MCF 10A (cell line): ENCODE measurements at regions not wholly inside any gene's neighbourhood (a gene's known extent, or its start where the extent isn't known, plus 50 kb on each side); places are given as distances from the start of the nearest gene placed in this dataset.
"Not testable (repeated sequence)": the region's sequence is repeated elsewhere in the genome, so short reads cannot be mapped to it uniquely, and the experiment has no call there.

Source experiments
- BruUV-seq: library from RNA; stranded (reverse); fragments of 400-500 nt; replicated peaks from 2 replicates; lab custom pipeline; 2021; lab: Mats Ljungman, UMichigan
- CTCF ChIA-PET: fragments of 300-600 bp; sonication (Branson Sonifier 250); formaldehyde crosslinking; extraction: SDS; loops from one replicate; lab custom pipeline; 2021; ENCODE audit warnings: antibody characterized with exemption, inconsistent platforms; lab: Yijun Ruan, JAX
- POLR2A ChIA-PET: fragments of 300-600, 350-650 bp; sonication (Branson Sonifier 250); formaldehyde crosslinking; extraction: SDS; loops from one replicate; lab custom pipeline; 2020; ENCODE audit warnings: antibody characterized with exemption, inconsistent platforms; lab: Yijun Ruan, JAX
- DNase-seq: peaks from one replicate; pipeline ENCODE4 v3.0.0-alpha.2; 2018; ENCODE audit not compliant: unreplicated experiment
- H3K27ac Mint-ChIP-seq: one replicate; pipeline ENCODE4 v1.8.0; 2022; ENCODE audit warnings: mild to moderate bottlenecking, low read depth, mixed read lengths; ENCODE audit not compliant: unreplicated experiment
- H3K27me3 Mint-ChIP-seq: one replicate; pipeline ENCODE4 v1.8.0; 2022; ENCODE audit warnings: mixed read lengths; ENCODE audit not compliant: insufficient read depth, unreplicated experiment
- H3K36me3 Mint-ChIP-seq: one replicate; pipeline ENCODE4 v1.8.0; 2022; ENCODE audit warnings: mild to moderate bottlenecking, moderate library complexity, mixed read lengths; ENCODE audit not compliant: insufficient read depth, unreplicated experiment
- H3K4me1 Mint-ChIP-seq: one replicate; pipeline ENCODE4 v1.8.0; 2022; ENCODE audit warnings: mixed read lengths; ENCODE audit not compliant: insufficient read depth, unreplicated experiment
- H3K4me3 Mint-ChIP-seq: one replicate; pipeline ENCODE4 v1.8.0; 2022; ENCODE audit warnings: mild to moderate bottlenecking, moderate library complexity, mixed read lengths; ENCODE audit not compliant: unreplicated experiment
- H3K9me3 Mint-ChIP-seq: one replicate; pipeline ENCODE4 v1.8.0; 2022; ENCODE audit warnings: mixed read lengths; ENCODE audit not compliant: unreplicated experiment
- intact Hi-C: fragments of 100-400 bp; cut with micrococcal nuclease; formaldehyde crosslinking; loops from 2 replicates; pipeline ENCODE4 v1.14.1; 2022
- TF ChIP-seq, protein P1 (sequence below): fragments of 200-600 bp; IDR thresholded peaks from one replicate; pipeline ENCODE4 v1.8.0; 2022; ENCODE audit warnings: antibody characterized with exemption, mild to moderate bottlenecking; ENCODE audit not compliant: unreplicated experiment

GRCh38 chr10:30701451-30702173 is 72.1 kb upstream of the LYZL2 start:
- TF ChIP-seq, protein P1, sequence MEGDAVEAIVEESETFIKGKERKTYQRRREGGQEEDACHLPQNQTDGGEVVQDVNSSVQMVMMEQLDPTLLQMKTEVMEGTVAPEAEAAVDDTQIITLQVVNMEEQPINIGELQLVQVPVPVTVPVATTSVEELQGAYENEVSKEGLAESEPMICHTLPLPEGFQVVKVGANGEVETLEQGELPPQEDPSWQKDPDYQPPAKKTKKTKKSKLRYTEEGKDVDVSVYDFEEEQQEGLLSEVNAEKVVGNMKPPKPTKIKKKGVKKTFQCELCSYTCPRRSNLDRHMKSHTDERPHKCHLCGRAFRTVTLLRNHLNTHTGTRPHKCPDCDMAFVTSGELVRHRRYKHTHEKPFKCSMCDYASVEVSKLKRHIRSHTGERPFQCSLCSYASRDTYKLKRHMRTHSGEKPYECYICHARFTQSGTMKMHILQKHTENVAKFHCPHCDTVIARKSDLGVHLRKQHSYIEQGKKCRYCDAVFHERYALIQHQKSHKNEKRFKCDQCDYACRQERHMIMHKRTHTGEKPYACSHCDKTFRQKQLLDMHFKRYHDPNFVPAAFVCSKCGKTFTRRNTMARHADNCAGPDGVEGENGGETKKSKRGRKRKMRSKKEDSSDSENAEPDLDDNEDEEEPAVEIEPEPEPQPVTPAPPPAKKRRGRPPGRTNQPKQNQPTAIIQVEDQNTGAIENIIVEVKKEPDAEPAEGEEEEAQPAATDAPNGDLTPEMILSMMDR = no peak
- Mint-ChIP-seq H3K27me3 (no peaks in the 10 kb centered on the region), H3K27ac (no peak overlapping the region), H3K36me3 (no peaks in the 10 kb centered on the region), H3K9me3 (no peaks in the 10 kb centered on the region), H3K4me3 (peak overlapping the region; percentile 19), H3K4me1 (peaks cover 5% of the 10 kb centered on the region)
- BruUV-seq = no TSS peak
- CTCF ChIA-PET = interaction anchor here (2.3 kb wide), 1 partner anchor 62 kb away, joined by 6 read pairs; no protein-coding TSS in a partner anchor
- peak; percentile 80 for DNase-seq
- intact Hi-C loops = no loop called here
- POLR2A ChIA-PET = interaction anchor here (0.6 kb wide), 1 partner anchor 347 kb away, joined by 3 read pairs; no protein-coding TSS in a partner anchor

- no peak for DNase-seq
- no peak overlapping the region for H3K4me3 Mint-ChIP-seq
Measured at GRCh38 chr10:30697806-30698205, 68.3 kb upstream of the LYZL2 start.

GRCh38 chr10:30697221-30697620 is 67.7 kb upstream of the LYZL2 start:
- CTCF ChIA-PET = interaction anchor here (0.6 to 1.5 kb wide), 3 partner anchors 9 to 1118 kb away, joined by 3 to 5 read pairs (median 3); no protein-coding TSS in a partner anchor
- H3K4me3 Mint-ChIP-seq, H3K27me3 Mint-ChIP-seq, H3K9me3 Mint-ChIP-seq, BruUV-seq, DNase-seq, H3K36me3 Mint-ChIP-seq, POLR2A ChIA-PET, H3K27ac Mint-ChIP-seq, intact Hi-C loops: not testable (repeated sequence)
- H3K4me1 Mint-ChIP-seq = peaks cover 12% of the 10 kb centered on the region

More at GRCh38 chr10:30697806-30698205, 68.3 kb upstream of the LYZL2 start:
- POLR2A ChIA-PET = no interaction called here
- intact Hi-C loops = no loop called here
- Mint-ChIP-seq H3K27me3 (no peaks in the 10 kb centered on the region), H3K36me3 (no peaks in the 10 kb centered on the region), H3K9me3 (no peaks in the 10 kb centered on the region), H3K4me1 (peaks cover 12% of the 10 kb centered on the region), H3K27ac (no peak overlapping the region)
- no TSS peak for BruUV-seq
- CTCF ChIA-PET = interaction anchor here (0.7 to 1.5 kb wide), 4 partner anchors 10 to 1150 kb away, joined by 3 to 5 read pairs (median 4); no protein-coding TSS in a partner anchor
- TF ChIP-seq, protein P1 = no peak

- not testable (repeated sequence) for H3K4me3 Mint-ChIP-seq
- CTCF ChIA-PET = interaction anchor here (0.6 to 1.5 kb wide), 3 partner anchors 8 to 18 kb away, joined by 3 to 5 read pairs (median 3); no protein-coding TSS in a partner anchor
Measured at GRCh38 chr10:30696416-30697185, 67.0 kb upstream of the LYZL2 start.

GRCh38 chr10:30695481-30696236 is 66.1 kb upstream of the LYZL2 start:
- not testable (repeated sequence) for H3K36me3 Mint-ChIP-seq, H3K27me3 Mint-ChIP-seq, H3K4me1 Mint-ChIP-seq, H3K9me3 Mint-ChIP-seq, BruUV-seq
- intact Hi-C loops = loop anchor here (1.0 kb wide), 1 partner anchor 8 kb away; no protein-coding TSS in a partner anchor
- Mint-ChIP-seq H3K4me3 (peak overlapping the region; percentile 36), H3K27ac (peak overlapping the region; percentile 67)
- ChIA-PET POLR2A (interaction anchor here (0.6 kb wide), 1 partner anchor 20 kb away, joined by 3 read pairs; no protein-coding TSS in a partner anchor), CTCF (interaction anchor here (0.7 to 1.2 kb wide), 4 partner anchors 9 to 829 kb away, joined by 3 to 5 read pairs (median 4); no protein-coding TSS in a partner anchor)
- peak; percentile 65 for DNase-seq

More at GRCh38 chr10:30696416-30697185, 67.0 kb upstream of the LYZL2 start:
- BruUV-seq, H3K9me3 Mint-ChIP-seq, H3K27ac Mint-ChIP-seq, DNase-seq, H3K27me3 Mint-ChIP-seq, H3K36me3 Mint-ChIP-seq, intact Hi-C loops: not testable (repeated sequence)
- POLR2A ChIA-PET = interaction anchor here (0.6 kb wide), 1 partner anchor 19 kb away, joined by 3 read pairs; no protein-coding TSS in a partner anchor
- TF ChIP-seq, protein P1 = peak; percentile 21
- peaks cover 11% of the 10 kb centered on the region for H3K4me1 Mint-ChIP-seq
